ENCODE measurements at regions not wholly inside any gene's neighbourhood (a gene's known extent, or its start where the extent isn't known, plus 50 kb on each side); places are given as distances from the start of the nearest gene placed in this dataset.

DNA sequence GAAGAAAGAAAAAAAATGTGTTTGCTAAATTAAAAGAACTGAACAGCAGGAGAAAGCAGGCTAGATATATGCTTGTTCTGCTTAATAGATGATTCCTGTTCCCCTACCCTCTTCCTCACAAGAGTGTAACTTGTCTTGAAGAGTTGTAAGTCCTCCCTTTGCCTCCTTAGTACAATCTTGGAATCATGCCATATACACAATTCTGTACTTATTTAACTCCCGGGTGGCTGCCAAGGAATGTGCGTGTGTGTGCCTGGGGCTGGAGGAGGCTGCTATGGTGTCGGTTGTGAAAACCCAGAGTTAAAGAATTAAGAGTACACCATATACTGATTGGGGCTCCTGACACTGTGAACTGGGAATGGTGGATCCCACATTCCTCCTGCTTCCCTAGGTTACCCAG, 194.2 kb downstream of the SIPA1L2 start:
- TF ChIP-seq, protein P1, sequence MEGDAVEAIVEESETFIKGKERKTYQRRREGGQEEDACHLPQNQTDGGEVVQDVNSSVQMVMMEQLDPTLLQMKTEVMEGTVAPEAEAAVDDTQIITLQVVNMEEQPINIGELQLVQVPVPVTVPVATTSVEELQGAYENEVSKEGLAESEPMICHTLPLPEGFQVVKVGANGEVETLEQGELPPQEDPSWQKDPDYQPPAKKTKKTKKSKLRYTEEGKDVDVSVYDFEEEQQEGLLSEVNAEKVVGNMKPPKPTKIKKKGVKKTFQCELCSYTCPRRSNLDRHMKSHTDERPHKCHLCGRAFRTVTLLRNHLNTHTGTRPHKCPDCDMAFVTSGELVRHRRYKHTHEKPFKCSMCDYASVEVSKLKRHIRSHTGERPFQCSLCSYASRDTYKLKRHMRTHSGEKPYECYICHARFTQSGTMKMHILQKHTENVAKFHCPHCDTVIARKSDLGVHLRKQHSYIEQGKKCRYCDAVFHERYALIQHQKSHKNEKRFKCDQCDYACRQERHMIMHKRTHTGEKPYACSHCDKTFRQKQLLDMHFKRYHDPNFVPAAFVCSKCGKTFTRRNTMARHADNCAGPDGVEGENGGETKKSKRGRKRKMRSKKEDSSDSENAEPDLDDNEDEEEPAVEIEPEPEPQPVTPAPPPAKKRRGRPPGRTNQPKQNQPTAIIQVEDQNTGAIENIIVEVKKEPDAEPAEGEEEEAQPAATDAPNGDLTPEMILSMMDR (IDR thresholded peaks at IDR 0.05), result no peak
- no peak for TF ChIP-seq POLR2A (IDR thresholded peaks at IDR 0.05; ENCODE audit: low read depth)

Data from esophagus muscularis mucosa (tissue), 3 donors.